ENCODE measurements at regions not wholly inside any gene's neighbourhood (a gene's known extent, or its start where the extent isn't known, plus 50 kb on each side); places are given as distances from the start of the nearest gene placed in this dataset.

- no peak overlapping the region for H3K9ac ChIP-seq (ENCODE audit: low read depth in 1 of 2, low read length in 2 of 2)
- no peak overlapping the region for H3K27ac ChIP-seq (ENCODE audit: low read depth in 1 of 2, low read length in 2 of 2)
- DNase-seq (ENCODE audit: low spot score): no peak
- no peaks in the 10 kb centered on the region for H3K27me3 ChIP-seq (ENCODE audit: control insufficient read depth in 4 of 4, insufficient read depth in 4 of 4, low read length in 3 of 4)
- WGBS: 68% methylated on average over 5 of the region's 5 CpGs
- H3K36me3 ChIP-seq (ENCODE audit: control insufficient read depth in 4 of 4, insufficient read depth in 3 of 4, low read depth in 1 of 4, low read length in 3 of 4): no peaks in the 10 kb centered on the region
- no peaks in the 10 kb centered on the region for H3K9me3 ChIP-seq (ENCODE audit: control insufficient read depth in 4 of 4, low read length in 3 of 4)
- H3K4me1 ChIP-seq (ENCODE audit: control insufficient read depth in 4 of 4, insufficient read depth in 4 of 4, low read length in 3 of 4): no peaks in the 10 kb centered on the region
- TF ChIP-seq SP1 (IDR thresholded peaks at IDR 0.05) (no peak), EGR1 (IDR thresholded peaks at IDR 0.05; ENCODE audit: low read depth in 2 of 2) (no peak), FOXA1 (IDR thresholded peaks at IDR 0.05) (no peak), TAF1 (conservative IDR thresholded peaks at IDR 0.05) (no peak), CTCF (IDR thresholded peaks at IDR 0.05; ENCODE audit: low read depth, low read length, missing input control) (no peak), YY1 (IDR thresholded peaks at IDR 0.05) (no peak)
- no peak overlapping the region for H3K4me3 ChIP-seq (ENCODE audit: low read depth in 1 of 3, low read length in 3 of 3)
Observed at GRCh38 chr15:47326410-47327333, 390.6 kb upstream of the SEMA6D start.

- Histone ChIP-seq H3K27me3 (ENCODE audit: control insufficient read depth in 4 of 4, insufficient read depth in 4 of 4, low read length in 3 of 4) (no peaks in the 10 kb centered on the region), H3K4me1 (ENCODE audit: control insufficient read depth in 4 of 4, insufficient read depth in 4 of 4, low read length in 3 of 4) (no peaks in the 10 kb centered on the region), H3K9me3 (ENCODE audit: control insufficient read depth in 4 of 4, low read length in 3 of 4) (peaks cover 0 to 2% (median 0%) of the 10 kb centered on the region in 4 donors), H3K9ac (ENCODE audit: low read depth in 1 of 2, low read length in 2 of 2) (no peak overlapping the region), H3K36me3 (ENCODE audit: control insufficient read depth in 4 of 4, insufficient read depth in 3 of 4, low read depth in 1 of 4, low read length in 3 of 4) (peaks cover 0 to under 1% (median 0%) of the 10 kb centered on the region in 4 donors), H3K27ac (ENCODE audit: low read depth in 1 of 2, low read length in 2 of 2) (no peak overlapping the region), H3K4me3 (ENCODE audit: low read depth in 1 of 3, low read length in 3 of 3) (no peak overlapping the region)
- WGBS: 53% methylated on average over 6 of the region's 6 CpGs
- no peak for DNase-seq (ENCODE audit: low spot score)
- TF ChIP-seq RAD21 (IDR thresholded peaks at IDR 0.05): no peak
- TF ChIP-seq FOXA1 (IDR thresholded peaks at IDR 0.05): no peak
- TF ChIP-seq FOXA2 (IDR thresholded peaks at IDR 0.05): no peak
Observed at GRCh38 chr15:47331829-47332393, 385.4 kb upstream of the SEMA6D start.

GRCh38 chr15:47332481-47332880 lies 384.8 kb upstream of the SEMA6D start:
- Histone ChIP-seq H3K4me1 (ENCODE audit: control insufficient read depth in 4 of 4, insufficient read depth in 4 of 4, low read length in 3 of 4) (no peaks in the 10 kb centered on the region), H3K27me3 (ENCODE audit: control insufficient read depth in 4 of 4, insufficient read depth in 4 of 4, low read length in 3 of 4) (no peaks in the 10 kb centered on the region), H3K9me3 (ENCODE audit: control insufficient read depth in 4 of 4, low read length in 3 of 4) (peaks cover 0 to 2% (median 0%) of the 10 kb centered on the region in 4 donors), H3K4me3 (ENCODE audit: low read depth in 1 of 3, low read length in 3 of 3) (no peak overlapping the region), H3K27ac (ENCODE audit: low read depth in 1 of 2, low read length in 2 of 2) (no peak overlapping the region), H3K9ac (ENCODE audit: low read depth in 1 of 2, low read length in 2 of 2) (no peak overlapping the region), H3K36me3 (ENCODE audit: control insufficient read depth in 4 of 4, insufficient read depth in 3 of 4, low read depth in 1 of 4, low read length in 3 of 4) (peaks cover 0 to 1% (median 0%) of the 10 kb centered on the region in 4 donors)
- DNase-seq (ENCODE audit: low spot score): no peak
- 56% methylated on average over 2 of the region's 2 CpGs for WGBS
- TF ChIP-seq SP1 (IDR thresholded peaks at IDR 0.05) (no peak), ATF3 (IDR thresholded peaks at IDR 0.05) (no peak), RXRA (IDR thresholded peaks at IDR 0.05) (no peak), FOXA1 (IDR thresholded peaks at IDR 0.05) (no peak), HNF4A (conservative IDR thresholded peaks at IDR 0.05) (no peak), YY1 (IDR thresholded peaks at IDR 0.05) (no peak), HNF4G (IDR thresholded peaks at IDR 0.05) (no peak), TAF1 (conservative IDR thresholded peaks at IDR 0.05) (no peak), EGR1 (IDR thresholded peaks at IDR 0.05; ENCODE audit: low read depth in 2 of 2) (no peak)
